Testis (tissue), 2 donors: ENCODE measurements at regions not wholly inside any gene's neighbourhood (a gene's known extent, or its start where the extent isn't known, plus 50 kb on each side); places are given as distances from the start of the nearest gene placed in this dataset.

Experiments used
- DNase-seq: peaks from one replicate; pipeline ENCODE4 v3.0.0-alpha.2; 2019
- H3K27ac ChIP-seq, 2 donors: fragments of 200-600 bp; sonication (generic); one replicate each; pipeline ENCODE4 v1.5.1; 2019
- H3K27me3 ChIP-seq: fragments of 200-600 bp; sonication (generic); one replicate; pipeline ENCODE4 v1.5.1; 2019
- H3K36me3 ChIP-seq: fragments of 200-600 bp; sonication (generic); one replicate; pipeline ENCODE4 v1.5.1; 2017; ENCODE audit warnings: low read depth; ENCODE audit errors: missing control alignments
- H3K4me1 ChIP-seq: fragments of 200-600 bp; sonication (generic); one replicate; pipeline ENCODE4 v1.5.1; 2019
- H3K4me3 ChIP-seq, 2 donors: fragments of 200-600 bp; sonication (generic); one replicate each; pipeline ENCODE4 v1.5.1; 2017 to 2019
- H3K9me3 ChIP-seq: fragments of 200-600 bp; sonication (generic); one replicate; pipeline ENCODE4 v1.5.1; 2017
- POLR2A ChIP-seq: fragments of 450-650 bp; IDR thresholded peaks from one replicate; pipeline ENCODE4 v1.6.1; 2017; ENCODE audit warnings: antibody characterized with exemption, mild to moderate bottlenecking, moderate library complexity
- WGBS, 2 donors: methylation state at CpG; one replicate each; pipeline ENCODE4 v1.1.5; 2018; 5-methylcytosine and 5-hydroxymethylcytosine counted together
- intact Hi-C: fragments of 100-400 bp; cut with DNase I; formaldehyde crosslinking; loops from one replicate; pipeline ENCODE4 v1.15.1; 2023; ENCODE audit warnings: low total_unique reads
- TF ChIP-seq, protein P1 (sequence below), 3 experiments: fragments of 450-650 bp in 2 of 3; fragments of 200-600 bp in 1 of 3; sonication (generic) in 1 of 3; IDR thresholded peaks; one replicate each; pipeline ENCODE4 v1.5.1; 2016 to 2019; ENCODE audit warnings: antibody characterized with exemption in 3 of 3, mild to moderate bottlenecking in 2 of 3, moderate library complexity in 1 of 3

DNA sequence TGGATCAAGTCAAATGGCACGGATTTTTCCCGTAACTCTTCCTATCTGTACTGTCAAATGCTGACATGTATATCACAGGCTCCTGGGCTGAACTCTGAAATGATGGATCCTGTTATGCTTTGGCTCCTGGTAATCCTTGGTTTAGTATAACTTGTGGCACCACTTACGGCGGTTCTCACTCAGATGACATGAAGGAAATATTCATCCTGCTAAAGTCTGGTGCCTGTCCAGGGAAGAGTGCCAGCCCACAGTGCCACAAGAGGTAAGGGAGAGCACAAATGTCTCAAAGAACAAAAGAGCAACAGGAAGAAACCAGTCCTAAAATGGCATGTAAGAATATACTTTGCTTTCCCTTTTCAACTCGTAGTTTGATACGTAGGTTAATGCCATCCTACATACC, 93.1 kb upstream of the TAB2 start:
- Histone ChIP-seq H3K27ac (no peak overlapping the region), H3K36me3 (no peaks in the 10 kb centered on the region), H3K27me3 (no peaks in the 10 kb centered on the region), H3K4me1 (peaks cover 4% of the 10 kb centered on the region), H3K4me3 (no peak overlapping the region), H3K9me3 (no peaks in the 10 kb centered on the region)
- WGBS, 2 donors, result 82 to 87% methylated on average over 6 of the region's 6 CpGs
- intact Hi-C loops, result no loop called here
- DNase-seq, result no peak
- TF ChIP-seq, protein P1, sequence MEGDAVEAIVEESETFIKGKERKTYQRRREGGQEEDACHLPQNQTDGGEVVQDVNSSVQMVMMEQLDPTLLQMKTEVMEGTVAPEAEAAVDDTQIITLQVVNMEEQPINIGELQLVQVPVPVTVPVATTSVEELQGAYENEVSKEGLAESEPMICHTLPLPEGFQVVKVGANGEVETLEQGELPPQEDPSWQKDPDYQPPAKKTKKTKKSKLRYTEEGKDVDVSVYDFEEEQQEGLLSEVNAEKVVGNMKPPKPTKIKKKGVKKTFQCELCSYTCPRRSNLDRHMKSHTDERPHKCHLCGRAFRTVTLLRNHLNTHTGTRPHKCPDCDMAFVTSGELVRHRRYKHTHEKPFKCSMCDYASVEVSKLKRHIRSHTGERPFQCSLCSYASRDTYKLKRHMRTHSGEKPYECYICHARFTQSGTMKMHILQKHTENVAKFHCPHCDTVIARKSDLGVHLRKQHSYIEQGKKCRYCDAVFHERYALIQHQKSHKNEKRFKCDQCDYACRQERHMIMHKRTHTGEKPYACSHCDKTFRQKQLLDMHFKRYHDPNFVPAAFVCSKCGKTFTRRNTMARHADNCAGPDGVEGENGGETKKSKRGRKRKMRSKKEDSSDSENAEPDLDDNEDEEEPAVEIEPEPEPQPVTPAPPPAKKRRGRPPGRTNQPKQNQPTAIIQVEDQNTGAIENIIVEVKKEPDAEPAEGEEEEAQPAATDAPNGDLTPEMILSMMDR (IDR thresholded peaks at IDR 0.05), result no peak
- TF ChIP-seq POLR2A, result no peak

DNA sequence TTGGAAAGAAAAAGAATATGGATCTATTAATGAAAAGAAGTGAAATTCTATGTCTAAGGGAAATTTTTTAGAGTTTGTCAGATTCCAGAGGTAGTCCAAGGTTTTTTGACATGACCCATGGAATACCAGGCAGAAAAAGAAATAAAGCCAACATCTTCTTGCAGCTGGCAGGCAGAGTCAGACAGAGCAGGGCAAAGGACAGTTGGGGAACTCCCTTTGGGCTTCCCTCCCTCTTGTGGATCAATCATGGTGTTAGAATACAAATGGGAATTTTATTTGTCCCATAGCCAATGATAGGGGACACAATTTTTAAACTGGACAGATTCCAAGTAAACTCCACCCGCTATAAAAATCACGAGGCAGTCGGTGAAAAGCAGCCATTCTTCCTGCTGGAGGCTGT, 92.1 kb upstream of the TAB2 start:
- DNase-seq, result no peak
- intact Hi-C loops, result no loop called here
- H3K36me3 ChIP-seq, result no peaks in the 10 kb centered on the region
- TF ChIP-seq POLR2A, result no peak
- TF ChIP-seq, protein P1 (IDR thresholded peaks at IDR 0.05), result no peak
- H3K27me3 ChIP-seq, result no peaks in the 10 kb centered on the region
- WGBS, 2 donors, result 72 to 81% methylated on average over 3 of the region's 3 CpGs
- no peak overlapping the region for H3K27ac ChIP-seq
- no peak overlapping the region for H3K4me3 ChIP-seq
- no peaks in the 10 kb centered on the region for H3K9me3 ChIP-seq
- H3K4me1 ChIP-seq, result peaks cover 4% of the 10 kb centered on the region

DNA sequence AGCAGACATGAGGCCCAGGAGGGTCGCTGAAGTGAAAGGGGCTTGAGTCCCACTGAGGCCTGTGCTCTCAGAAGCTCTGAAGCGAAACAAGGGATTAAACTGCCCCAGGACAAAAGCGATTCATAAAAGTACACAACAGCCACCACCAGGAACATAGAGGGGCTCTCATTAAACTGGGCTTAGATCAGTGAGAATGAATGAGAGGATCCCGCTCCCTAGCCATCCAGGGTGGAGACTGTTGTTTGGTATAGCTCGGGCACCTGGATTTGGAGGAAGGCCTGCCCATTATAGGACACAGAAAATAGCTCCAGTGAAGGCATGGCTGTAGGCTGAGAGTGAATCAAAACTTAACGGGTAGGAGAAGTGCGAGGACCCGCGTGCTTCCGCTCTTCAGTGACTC, 91.6 kb upstream of the TAB2 start:
- no peak for DNase-seq
- H3K36me3 ChIP-seq, result no peaks in the 10 kb centered on the region
- H3K4me1 ChIP-seq, result peaks cover 4% of the 10 kb centered on the region
- no peaks in the 10 kb centered on the region for H3K9me3 ChIP-seq
- H3K4me3 ChIP-seq, result no peak overlapping the region
- intact Hi-C loops, result no loop called here
- H3K27me3 ChIP-seq, result no peaks in the 10 kb centered on the region
- no peak for TF ChIP-seq POLR2A
- TF ChIP-seq, protein P1 (IDR thresholded peaks at IDR 0.05), result no peak
- no peak overlapping the region for H3K27ac ChIP-seq
- 89 to 93% methylated on average over 10 of the region's 10 CpGs for WGBS, 2 donors

DNA sequence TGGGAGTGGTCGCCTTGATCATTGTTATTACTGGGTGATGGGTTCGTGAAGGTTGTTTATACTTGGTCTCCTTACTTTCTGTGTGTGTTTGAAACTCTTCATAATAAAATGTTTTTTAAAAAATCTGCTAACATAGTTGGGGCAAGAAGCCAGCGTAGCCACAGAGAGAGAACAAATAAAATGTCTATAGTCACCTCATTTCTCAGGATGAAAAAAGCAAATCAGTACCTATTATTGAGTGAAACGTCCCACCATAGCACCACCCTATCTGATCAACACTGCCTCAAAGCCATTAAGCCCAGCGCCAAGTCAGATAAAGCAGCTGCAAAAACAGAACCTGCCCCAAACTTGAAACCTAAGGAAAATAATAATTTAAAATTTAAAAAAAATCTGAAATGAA, 89.7 kb upstream of the TAB2 start:
- Histone ChIP-seq H3K4me1 (peaks cover 4% of the 10 kb centered on the region), H3K36me3 (no peaks in the 10 kb centered on the region), H3K27me3 (no peaks in the 10 kb centered on the region), H3K9me3 (no peaks in the 10 kb centered on the region), H3K27ac (no peak overlapping the region), H3K4me3 (no peak overlapping the region)
- 67 to 78% methylated on average over 5 of the region's 5 CpGs for WGBS, 2 donors
- intact Hi-C loops, result no loop called here
- no peak for TF ChIP-seq POLR2A
- DNase-seq, result no peak

DNA sequence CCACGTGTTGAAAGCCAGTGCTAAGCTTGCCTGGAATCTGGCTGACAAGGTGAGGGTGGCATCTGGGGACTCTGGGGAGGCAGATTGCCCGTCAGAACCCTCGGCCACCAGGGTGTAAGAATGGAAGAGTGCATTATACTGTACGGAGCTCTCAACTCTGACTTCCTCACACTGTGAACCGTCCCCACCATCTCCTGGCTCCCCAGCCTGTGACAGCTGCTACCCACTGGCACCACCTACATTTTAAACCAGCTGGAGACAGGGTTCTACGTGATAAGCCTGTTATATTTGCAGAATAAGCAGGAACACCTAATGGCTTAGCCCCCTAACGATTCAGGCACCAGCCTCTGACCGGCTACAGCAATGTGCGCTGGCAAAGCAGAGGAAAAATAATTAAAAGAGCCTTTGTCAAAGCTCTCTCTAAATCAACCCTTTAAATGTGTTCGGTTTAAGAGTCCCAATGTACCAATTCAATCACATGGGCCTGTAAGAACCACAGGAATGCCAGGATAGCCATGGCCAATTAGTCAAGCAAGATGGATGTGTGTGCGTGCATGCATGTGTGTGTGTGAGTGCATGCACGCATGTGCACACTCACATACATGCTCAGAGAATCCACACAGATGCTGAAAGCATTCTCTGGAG, 89.1 kb upstream of the TAB2 start:
- TF ChIP-seq, protein P1 (IDR thresholded peaks at IDR 0.05), result no peak
- TF ChIP-seq POLR2A, result no peak
- Histone ChIP-seq H3K4me1 (peaks cover 3% of the 10 kb centered on the region), H3K4me3 (no peak overlapping the region), H3K36me3 (no peaks in the 10 kb centered on the region), H3K27me3 (no peaks in the 10 kb centered on the region), H3K27ac (no peak overlapping the region), H3K9me3 (no peaks in the 10 kb centered on the region)
- DNase-seq, result no peak
- WGBS, 2 donors, result 77 to 84% methylated on average over 11 to 12 of the region's 12 CpGs
- intact Hi-C loops, result no loop called here
